GM23338 (cell line): ENCODE measurements at regions not wholly inside any gene's neighbourhood (a gene's known extent, or its start where the extent isn't known, plus 50 kb on each side); places are given as distances from the start of the nearest gene placed in this dataset.

Source experiments
- ATAC-seq: fragments of 200-7000 bp; cut with Tn5 transposase; 3 replicates; pipeline ENCODE4 v1.9.1; 2020
- DNase-seq: peaks from one replicate; pipeline ENCODE4 v3.0.0-alpha.2; 2015; ENCODE audit warnings: low spot score
- H2AFZ ChIP-seq: fragments of 200-600 bp; sonication (generic); 2 replicates; pipeline ENCODE4 v1.8.0; 2016; ENCODE audit warnings: antibody characterized with exemption, mild to moderate bottlenecking, moderate library complexity
- H3F3A ChIP-seq: fragments of 200-600 bp; sonication (generic); replicated peaks from 2 replicates; pipeline ENCODE4 v1.8.0; 2017; ENCODE audit warnings: antibody characterized with exemption, mixed run types, low read depth
- H3K27ac ChIP-seq: fragments of 200-600 bp; sonication (generic); 2 replicates; pipeline ENCODE4 v1.6.1; 2016; ENCODE audit warnings: low read depth
- H3K27me3 ChIP-seq: fragments of 200-600 bp; sonication (generic); 2 replicates; pipeline ENCODE4 v1.8.0; 2016; ENCODE audit warnings: mild to moderate bottlenecking, mixed run types, moderate library complexity; ENCODE audit not compliant: insufficient read depth
- H3K36me3 ChIP-seq: fragments of 200-600 bp; sonication (generic); 2 replicates; pipeline ENCODE4 v1.8.0; 2016; ENCODE audit warnings: mild to moderate bottlenecking; ENCODE audit not compliant: insufficient read depth
- H3K4me1 ChIP-seq: fragments of 200-600 bp; sonication (generic); 2 replicates; pipeline ENCODE4 v1.8.0; 2016; ENCODE audit warnings: mild to moderate bottlenecking, moderate library complexity; ENCODE audit not compliant: insufficient read depth
- H3K4me2 ChIP-seq: fragments of 200-600 bp; sonication (generic); 2 replicates; pipeline ENCODE4 v1.7.1; 2017; ENCODE audit warnings: mixed run types
- H3K4me3 ChIP-seq: fragments of 200-600 bp; sonication (generic); 2 replicates; pipeline ENCODE4 v1.6.1; 2016; ENCODE audit warnings: mixed run types
- H3K79me2 ChIP-seq: fragments of 200-600 bp; sonication (generic); replicated peaks from 2 replicates; pipeline ENCODE4 v1.8.0; 2017; ENCODE audit warnings: mild to moderate bottlenecking; ENCODE audit not compliant: insufficient read depth
- H3K9me2 ChIP-seq: fragments of 200-600 bp; sonication (generic); 2 replicates; pipeline ENCODE4 v1.8.0; 2017; ENCODE audit not compliant: insufficient read depth
- H4K20me1 ChIP-seq: fragments of 200-600 bp; sonication (generic); replicated peaks from 2 replicates; pipeline ENCODE4 v1.8.0; 2017; ENCODE audit warnings: mild to moderate bottlenecking; ENCODE audit not compliant: insufficient read depth
- H3K27ac Mint-ChIP-seq: 2 replicates; pipeline ENCODE4 v1.8.0; 2020; ENCODE audit warnings: inconsistent platforms, mild to moderate bottlenecking, moderate library complexity, mixed read lengths
- H3K27me3 Mint-ChIP-seq: 3 replicates; pipeline ENCODE4 v1.8.0; 2022; ENCODE audit warnings: low read depth, mild to moderate bottlenecking, moderate library complexity, mixed read lengths, inconsistent platforms; ENCODE audit not compliant: insufficient read depth, poor library complexity
- H3K36me3 Mint-ChIP-seq: 3 replicates; pipeline ENCODE4 v1.8.0; 2021; ENCODE audit warnings: low read depth, mild to moderate bottlenecking, inconsistent platforms, moderate library complexity, mixed read lengths
- H3K4me1 Mint-ChIP-seq: 3 replicates; pipeline ENCODE4 v1.8.0; 2020; ENCODE audit warnings: mild to moderate bottlenecking, inconsistent platforms, mixed read lengths
- H3K4me3 Mint-ChIP-seq: 3 replicates; pipeline ENCODE4 v1.8.0; 2021; ENCODE audit warnings: moderate library complexity, mild to moderate bottlenecking, inconsistent platforms, mixed read lengths
- H3K9me3 Mint-ChIP-seq: 3 replicates; pipeline ENCODE4 v1.8.0; 2020; ENCODE audit warnings: moderate library complexity, mild to moderate bottlenecking, inconsistent platforms, mixed read lengths
- CREB1 ChIP-seq: fragments of 250-450 bp; sonication (Bioruptor Pico); IDR thresholded peaks from 2 replicates; pipeline ENCODE4 v1.5.0; 2020; ENCODE audit warnings: low read depth, mild to moderate bottlenecking, moderate library complexity
- ETS1 ChIP-seq: IDR thresholded peaks from 2 replicates; pipeline ENCODE4 v1.6.1; 2016; ENCODE audit warnings: antibody characterized with exemption
- EZH2 ChIP-seq: fragments of 200-600 bp; sonication (generic); IDR thresholded peaks from one replicate; pipeline ENCODE4 v1.8.0; 2017; ENCODE audit warnings: antibody characterized with exemption, mild to moderate bottlenecking, low read depth; ENCODE audit not compliant: unreplicated experiment
- EZH2phosphoT487 ChIP-seq: fragments of 200-600 bp; sonication (generic); IDR thresholded peaks from one replicate; pipeline ENCODE4 v1.8.1; 2018; ENCODE audit warnings: antibody characterized with exemption; ENCODE audit not compliant: unreplicated experiment
- JUNB ChIP-seq: IDR thresholded peaks from one replicate; pipeline ENCODE4 v1.6.1; 2016; ENCODE audit warnings: antibody characterized with exemption; ENCODE audit not compliant: unreplicated experiment
- REST ChIP-seq: IDR thresholded peaks from one replicate; pipeline ENCODE4 v1.6.1; 2018; ENCODE audit warnings: antibody characterized with exemption; ENCODE audit not compliant: unreplicated experiment
- STAT1 ChIP-seq: IDR thresholded peaks from one replicate; pipeline ENCODE4 v1.6.1; 2016; ENCODE audit warnings: antibody characterized with exemption; ENCODE audit not compliant: unreplicated experiment
- ZNF114 ChIP-seq: fragments of 250-450 bp; sonication (Bioruptor Pico); IDR thresholded peaks from 2 replicates; pipeline ENCODE4 v1.5.0; 2020; ENCODE audit warnings: mild to moderate bottlenecking, moderate library complexity
- ZNF462 ChIP-seq: fragments of 250-450 bp; sonication (Bioruptor Pico); IDR thresholded peaks from 2 replicates; pipeline ENCODE4 v1.5.0; 2020; ENCODE audit warnings: mild to moderate bottlenecking, moderate library complexity

GRCh38 chr4:137310593-137311490, 221.5 kb downstream of the PCDH18 start (continued):
- TF ChIP-seq REST, result no peak
- no peak for TF ChIP-seq CREB1 (CRISPR knock-in tag)
- TF ChIP-seq EZH2, result no peak

- Histone ChIP-seq H3K27me3 (no peaks in the 10 kb centered on the region), H2AFZ (no peak overlapping the region), H3K4me3 (no peak overlapping the region), H3K79me2 (no peaks in the 10 kb centered on the region), H3K27ac (no peak overlapping the region), H3K9me2 (no peaks in the 10 kb centered on the region), H3F3A (no peaks in the 10 kb centered on the region), H3K36me3 (no peaks in the 10 kb centered on the region), H3K4me1 (no peaks in the 10 kb centered on the region), H4K20me1 (no peaks in the 10 kb centered on the region), H3K4me2 (no peak overlapping the region)
- H3K4me3 Mint-ChIP-seq, result no peak overlapping the region
- 0 out of 3 replicates have a peak, but pooled peaks cover 3% of the 10 kb centered on the region for H3K4me1 Mint-ChIP-seq
- H3K27me3 Mint-ChIP-seq, result no peaks in the 10 kb centered on the region
- no peaks in the 10 kb centered on the region for H3K9me3 Mint-ChIP-seq
- ATAC-seq (no peak), DNase-seq (no peak)
- no peak overlapping the region for H3K27ac Mint-ChIP-seq
- no peaks in the 10 kb centered on the region for H3K36me3 Mint-ChIP-seq
- TF ChIP-seq EZH2 (no peak), CREB1 (CRISPR knock-in tag) (no peak), ZNF114 (CRISPR knock-in tag) (no peak), EZH2phosphoT487 (no peak), ZNF462 (no peak), REST (no peak), JUNB (no peak), ETS1 (no peak), STAT1 (no peak)
Measured at GRCh38 chr4:137310166-137310565, 222.1 kb downstream of the PCDH18 start.
